ENCODE measurements at regions not wholly inside any gene's neighbourhood (a gene's known extent, or its start where the extent isn't known, plus 50 kb on each side); places are given as distances from the start of the nearest gene placed in this dataset.

GRCh38 chr16:79267781-79268180 is 332.8 kb downstream of the MAF start:
- TF ChIP-seq CTCF (IDR thresholded peaks at IDR 0.05; ENCODE audit: low read length) (no peak), EZH2 (IDR thresholded peaks at IDR 0.05; ENCODE audit: borderline replicate concordance, low read length) (no peak)
